Upper lobe of left lung (tissue), 6 donors: ENCODE measurements at regions not wholly inside any gene's neighbourhood (a gene's known extent, or its start where the extent isn't known, plus 50 kb on each side); places are given as distances from the start of the nearest gene placed in this dataset.
A peak's percentile ranks its signal among the peaks of the same experiment; 100 is the strongest.
"Not testable (repeated sequence)": the region's sequence is repeated elsewhere in the genome, so short reads cannot be mapped to it uniquely, and the experiment has no call there.

Experiments
- ATAC-seq, 2 donors: fragments of 200-7000 bp; cut with Tn5 transposase; one replicate each; pipeline ENCODE4 v1.9.1; 2022; ENCODE audit warnings: mild to moderate bottlenecking in 2 of 2, moderate library complexity in 2 of 2; ENCODE audit not compliant: low FRiP score in 2 of 2
- DNase-seq, 2 donors: peaks; one replicate each; pipeline ENCODE4 v3.0.0-alpha.2; 2019 to 2020
- H3K27ac ChIP-seq, 4 donors: fragments of 200-600 bp; sonication (generic); one replicate each; pipeline ENCODE4 v1.5.1; 2016 to 2019
- H3K27me3 ChIP-seq, 4 donors: fragments of 200-600 bp; sonication (generic); one replicate each; pipeline ENCODE4 v1.5.1; 2017 to 2019
- H3K36me3 ChIP-seq, 4 donors: fragments of 200-600 bp; sonication (generic); one replicate each; pipeline ENCODE4 v1.5.1; 2016 to 2019
- H3K4me1 ChIP-seq, 4 donors: fragments of 200-600 bp; sonication (generic); one replicate each; pipeline ENCODE4 v1.5.1; 2018 to 2019
- H3K4me3 ChIP-seq, 4 donors: fragments of 200-600 bp; sonication (generic); one replicate each; pipeline ENCODE4 v1.5.1; 2017 to 2019; ENCODE audit warnings: mild to moderate bottlenecking in 2 of 4, moderate library complexity in 1 of 4
- H3K9me3 ChIP-seq, 4 donors: fragments of 200-600 bp; sonication (generic); one replicate each; pipeline ENCODE4 v1.5.1; 2018 to 2019
- EP300 ChIP-seq, 4 donors: sonication (generic); formaldehyde crosslinking; IDR thresholded peaks; one replicate each; pipeline ENCODE4 v1.5.1; 2017; ENCODE audit warnings: antibody characterized with exemption in 4 of 4, control low read depth in 2 of 4
- POLR2A ChIP-seq, 4 donors: fragments of 450-650 bp; IDR thresholded peaks; one replicate each; pipeline ENCODE4 v1.5.1; 2016 to 2017; ENCODE audit warnings: antibody characterized with exemption in 4 of 4, mild to moderate bottlenecking in 2 of 4
- POLR2AphosphoS5 ChIP-seq, 2 donors: sonication (generic); formaldehyde crosslinking; IDR thresholded peaks; one replicate each; pipeline ENCODE4 v1.5.1; 2017; ENCODE audit warnings: antibody characterized with exemption in 2 of 2
- WGBS, 2 donors: methylation state at CpG; one replicate each; pipeline ENCODE4 v1.1.5; 2017 to 2018; 5-methylcytosine and 5-hydroxymethylcytosine counted together
- TF ChIP-seq, protein P1 (sequence below), 6 experiments: fragments of 450-650 bp in 4 of 6; fragments of 200-600 bp in 2 of 6; sonication (generic) in 2 of 6; IDR thresholded peaks; one replicate each; pipeline ENCODE4 v1.5.1; 2016 to 2019; ENCODE audit warnings: antibody characterized with exemption in 6 of 6
- donor health status: DM: no; HTN: no; CAD: no; lungs with moderate emphysema.
- donor health status: DM: no; HTN: yes; CAD: no; lungs with severe emphysema.

DNA sequence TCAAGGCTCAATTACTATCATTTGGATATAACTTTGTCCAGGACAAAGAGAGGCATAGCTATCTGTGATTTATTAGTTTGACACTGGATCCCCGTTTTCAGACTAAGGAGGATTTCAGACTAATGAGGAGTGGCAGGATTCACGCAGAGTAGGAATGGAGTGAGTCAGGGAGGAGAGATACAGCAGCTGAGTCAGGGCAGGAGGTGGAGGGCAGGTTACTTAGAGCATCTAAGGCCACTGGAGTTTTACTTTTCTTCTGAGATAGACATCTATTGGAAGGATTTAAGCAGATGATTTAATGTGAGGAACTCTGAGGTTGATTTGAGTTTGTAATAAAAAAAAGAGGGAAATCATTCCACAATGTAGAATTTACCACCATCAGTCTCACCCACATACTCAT, 110.6 kb downstream of the RPIA start:
- H3K36me3 ChIP-seq, DNase-seq, H3K27ac ChIP-seq, H3K4me1 ChIP-seq, ATAC-seq, H3K27me3 ChIP-seq, H3K9me3 ChIP-seq, H3K4me3 ChIP-seq: not testable (repeated sequence)
- 55 to 69% methylated on average over 2 of the region's 2 CpGs for WGBS, 2 donors

DNA sequence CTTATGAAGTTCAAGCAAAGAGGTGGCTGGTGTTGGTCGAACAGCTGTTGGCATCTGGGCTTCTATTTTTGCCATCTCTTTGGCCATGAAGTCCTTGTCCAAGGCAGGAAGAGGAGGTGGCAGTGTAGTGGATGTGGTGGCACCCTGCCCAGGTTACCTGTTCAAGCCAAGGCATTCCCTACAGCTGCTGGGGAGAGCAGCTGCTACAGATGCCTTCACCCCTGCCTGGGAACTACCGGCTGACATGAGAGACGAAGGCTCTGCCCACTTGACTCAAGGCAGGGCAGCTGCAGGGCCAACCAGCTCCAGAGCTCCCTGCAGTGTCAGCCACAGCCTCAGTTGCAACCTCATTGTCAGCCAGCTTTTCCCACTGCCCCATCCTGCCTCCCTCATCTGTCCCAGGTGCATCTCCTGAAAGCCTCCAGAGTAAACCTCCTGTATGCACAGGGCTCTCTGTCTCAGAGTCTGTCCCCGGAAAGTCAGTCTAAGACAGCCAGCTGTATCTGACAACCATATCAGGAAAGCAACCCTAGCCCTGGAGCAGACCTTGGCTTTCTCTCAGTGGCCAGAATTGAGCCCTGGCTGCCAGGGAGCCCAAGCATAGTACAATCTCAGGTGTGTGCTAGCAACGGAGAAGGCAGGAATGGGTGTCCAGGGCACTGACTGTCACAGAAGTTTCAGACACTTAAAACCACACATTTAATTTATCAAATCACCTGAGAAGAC, 115.9 kb downstream of the RPIA start:
- Histone ChIP-seq H3K27me3 (no peaks in the 10 kb centered on the region), H3K36me3 (no peaks in the 10 kb centered on the region), H3K4me3 (no peak overlapping the region), H3K9me3 (no peaks in the 10 kb centered on the region), H3K27ac (no peak overlapping the region), H3K4me1 (no peaks in the 10 kb centered on the region)
- ATAC-seq = no peak
- no peak for DNase-seq
- WGBS, 2 donors = 85 to 89% methylated on average over 2 to 5 of the region's 5 CpGs
- TF ChIP-seq POLR2AphosphoS5 (IDR thresholded peaks at IDR 0.05) = no peak
- TF ChIP-seq, protein P1, sequence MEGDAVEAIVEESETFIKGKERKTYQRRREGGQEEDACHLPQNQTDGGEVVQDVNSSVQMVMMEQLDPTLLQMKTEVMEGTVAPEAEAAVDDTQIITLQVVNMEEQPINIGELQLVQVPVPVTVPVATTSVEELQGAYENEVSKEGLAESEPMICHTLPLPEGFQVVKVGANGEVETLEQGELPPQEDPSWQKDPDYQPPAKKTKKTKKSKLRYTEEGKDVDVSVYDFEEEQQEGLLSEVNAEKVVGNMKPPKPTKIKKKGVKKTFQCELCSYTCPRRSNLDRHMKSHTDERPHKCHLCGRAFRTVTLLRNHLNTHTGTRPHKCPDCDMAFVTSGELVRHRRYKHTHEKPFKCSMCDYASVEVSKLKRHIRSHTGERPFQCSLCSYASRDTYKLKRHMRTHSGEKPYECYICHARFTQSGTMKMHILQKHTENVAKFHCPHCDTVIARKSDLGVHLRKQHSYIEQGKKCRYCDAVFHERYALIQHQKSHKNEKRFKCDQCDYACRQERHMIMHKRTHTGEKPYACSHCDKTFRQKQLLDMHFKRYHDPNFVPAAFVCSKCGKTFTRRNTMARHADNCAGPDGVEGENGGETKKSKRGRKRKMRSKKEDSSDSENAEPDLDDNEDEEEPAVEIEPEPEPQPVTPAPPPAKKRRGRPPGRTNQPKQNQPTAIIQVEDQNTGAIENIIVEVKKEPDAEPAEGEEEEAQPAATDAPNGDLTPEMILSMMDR (IDR thresholded peaks at IDR 0.05) = no peak
- no peak for TF ChIP-seq EP300 (IDR thresholded peaks at IDR 0.05)
- TF ChIP-seq POLR2A (IDR thresholded peaks at IDR 0.05) = no peak

DNA sequence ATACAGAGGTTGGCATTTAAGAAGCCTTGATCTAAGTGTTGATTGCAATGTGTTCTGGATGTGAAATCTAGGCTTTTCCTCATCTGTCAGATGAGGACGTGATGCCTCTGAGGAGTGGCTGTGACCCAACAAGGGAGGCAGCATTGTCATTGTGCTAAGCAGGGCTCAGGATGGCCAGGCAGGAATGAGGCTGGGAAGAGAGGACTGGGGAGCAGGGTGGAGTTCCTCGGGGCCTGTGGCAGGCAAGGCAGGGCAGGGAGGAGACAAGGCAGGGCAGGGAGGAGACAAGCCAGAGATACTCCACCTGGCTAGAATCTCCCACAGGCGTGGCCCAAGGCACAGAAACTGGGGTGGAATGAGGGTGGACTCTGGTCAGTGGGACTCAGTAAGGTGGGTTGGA, 116.6 kb downstream of the RPIA start:
- Histone ChIP-seq H3K27me3 (no peaks in the 10 kb centered on the region), H3K4me1 (no peaks in the 10 kb centered on the region), H3K4me3 (no peak overlapping the region), H3K9me3 (no peaks in the 10 kb centered on the region), H3K27ac (no peak overlapping the region), H3K36me3 (no peaks in the 10 kb centered on the region)
- DNase-seq = peak in 1 of 2 donors; percentile 9
- 62 to 71% methylated on average over 1 to 3 of the region's 3 CpGs for WGBS, 2 donors
- ATAC-seq = peak in 1 of 2 donors; percentile 26
- TF ChIP-seq, protein P1 (IDR thresholded peaks at IDR 0.05) = no peak
- no peak for TF ChIP-seq POLR2AphosphoS5 (IDR thresholded peaks at IDR 0.05)
- TF ChIP-seq POLR2A (IDR thresholded peaks at IDR 0.05) = no peak

DNA sequence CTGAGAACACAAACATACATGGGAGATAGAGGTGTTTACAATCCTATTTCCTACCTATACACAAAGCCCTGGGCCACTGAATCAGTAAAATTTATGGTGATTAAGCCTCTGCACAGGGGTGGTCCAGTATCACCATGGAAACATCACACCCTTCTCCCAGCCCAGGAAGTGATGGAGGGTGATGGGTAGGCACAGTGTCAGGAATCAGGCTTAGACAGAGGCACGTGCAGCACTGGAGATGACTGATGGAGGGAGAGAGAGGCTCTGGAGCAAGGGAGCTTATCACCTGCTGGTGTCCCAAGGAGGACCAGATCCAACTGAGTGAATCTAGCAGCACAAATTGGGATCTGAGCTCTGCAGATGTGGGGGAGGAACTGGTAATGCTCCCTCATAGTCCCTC, 117.2 kb downstream of the RPIA start:
- Histone ChIP-seq H3K4me3 (no peak overlapping the region), H3K27ac (no peak overlapping the region), H3K4me1 (no peaks in the 10 kb centered on the region), H3K27me3 (no peaks in the 10 kb centered on the region), H3K36me3 (no peaks in the 10 kb centered on the region), H3K9me3 (no peaks in the 10 kb centered on the region)
- WGBS, 2 donors = 43 to 44% methylated on average over 1 of the region's 1 CpG
- DNase-seq (no peak), ATAC-seq (peak in 1 of 2 donors; percentile 17)
- TF ChIP-seq, protein P1 (IDR thresholded peaks at IDR 0.05) = no peak
- TF ChIP-seq POLR2AphosphoS5 (IDR thresholded peaks at IDR 0.05) = no peak
- no peak for TF ChIP-seq POLR2A (IDR thresholded peaks at IDR 0.05)
- TF ChIP-seq EP300 (IDR thresholded peaks at IDR 0.05) = no peak

DNA sequence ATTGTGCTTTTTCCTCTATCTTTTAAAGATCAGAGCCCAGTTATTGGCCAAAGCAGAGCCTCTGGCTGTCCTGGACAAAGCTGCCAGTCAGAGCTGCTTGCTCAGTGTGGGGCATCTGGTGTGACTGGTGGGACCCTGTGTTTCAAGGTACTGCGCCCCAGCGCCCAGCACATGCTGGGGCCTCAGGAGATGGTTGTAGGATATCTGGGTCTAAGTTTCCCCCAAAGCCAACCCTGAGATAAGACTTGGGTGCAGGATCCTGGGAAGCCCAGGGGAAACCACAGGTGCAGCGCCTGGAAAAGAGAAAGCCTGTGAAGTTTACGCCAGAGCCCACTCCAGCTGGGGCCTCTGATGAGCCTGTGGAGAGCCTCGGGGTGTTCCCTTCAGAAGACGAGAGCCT, 117.7 kb downstream of the RPIA start:
- TF ChIP-seq POLR2A (IDR thresholded peaks at IDR 0.05) = no peak
- no peak for TF ChIP-seq POLR2AphosphoS5 (IDR thresholded peaks at IDR 0.05)
- no peak for TF ChIP-seq EP300 (IDR thresholded peaks at IDR 0.05)
- TF ChIP-seq, protein P1 (IDR thresholded peaks at IDR 0.05) = no peak
- WGBS, 2 donors = 80 to 88% methylated on average over 4 to 6 of the region's 6 CpGs

More for the DNA sequence above, 117.7 kb downstream of the RPIA start:
- no peak overlapping the region for H3K27ac ChIP-seq
- no peaks in the 10 kb centered on the region for H3K27me3 ChIP-seq
- H3K36me3 ChIP-seq = no peaks in the 10 kb centered on the region
- no peaks in the 10 kb centered on the region for H3K4me1 ChIP-seq
- no peak for ATAC-seq
- DNase-seq = no peak
- no peak overlapping the region for H3K4me3 ChIP-seq
- no peaks in the 10 kb centered on the region for H3K9me3 ChIP-seq
